Skeletal muscle satellite cell (primary cell): ENCODE measurements at regions not wholly inside any gene's neighbourhood (a gene's known extent, or its start where the extent isn't known, plus 50 kb on each side); places are given as distances from the start of the nearest gene placed in this dataset.

Source experiments
- H3K27me3 ChIP-seq: 2 replicates; pipeline ENCODE4 v1.7.0; 2013; ENCODE audit warnings: low read length; ENCODE audit not compliant: control insufficient read depth, insufficient read depth
- H3K36me3 ChIP-seq: 2 replicates; pipeline ENCODE4 v1.7.0; 2013; ENCODE audit warnings: mild to moderate bottlenecking, control low read depth, low read length; ENCODE audit not compliant: insufficient read depth
- H3K4me1 ChIP-seq: 2 replicates; pipeline ENCODE4 v1.7.0; 2013; ENCODE audit warnings: low read length; ENCODE audit not compliant: control insufficient read depth, insufficient read depth
- H3K4me2 ChIP-seq: 2 replicates; pipeline ENCODE4 v1.7.0; 2013; ENCODE audit warnings: mild to moderate bottlenecking, low read length
- H3K4me3 ChIP-seq: 2 replicates; pipeline ENCODE4 v1.7.0; 2013; ENCODE audit warnings: low read length
- H3K9ac ChIP-seq: 2 replicates; pipeline ENCODE4 v1.7.0; 2013; ENCODE audit warnings: mild to moderate bottlenecking, low read depth, low read length, moderate library complexity
- H3K9me3 ChIP-seq: replicated peaks from 2 replicates; pipeline ENCODE4 v1.7.0; 2013; ENCODE audit warnings: mild to moderate bottlenecking, control low read depth, low read length

GRCh38 chr9:14401911-14402310 lies 88.0 kb upstream of the NFIB start:
- Histone ChIP-seq H3K4me2 (no peak overlapping the region), H3K9me3 (no peaks in the 10 kb centered on the region), H3K27me3 (peaks cover 84% of the 10 kb centered on the region), H3K4me3 (no peak overlapping the region), H3K9ac (no peak overlapping the region), H3K36me3 (no peaks in the 10 kb centered on the region), H3K4me1 (peaks cover 14% of the 10 kb centered on the region)

- H3K9ac ChIP-seq: no peak overlapping the region
- no peaks in the 10 kb centered on the region for H3K36me3 ChIP-seq
- peak overlapping the region; percentile 73 for H3K4me2 ChIP-seq
- peaks cover 14% of the 10 kb centered on the region for H3K4me1 ChIP-seq
- peak overlapping the region; percentile 57 for H3K4me3 ChIP-seq
- H3K27me3 ChIP-seq: peaks cover 84% of the 10 kb centered on the region
- no peaks in the 10 kb centered on the region for H3K9me3 ChIP-seq
These were observed 86.7 kb upstream of the NFIB start for GRCh38 chr9:14400658-14400995.

- H3K9me3 ChIP-seq: no peaks in the 10 kb centered on the region
- H3K9ac ChIP-seq: no peak overlapping the region
- peaks cover 14% of the 10 kb centered on the region for H3K4me1 ChIP-seq
- H3K4me3 ChIP-seq: peak overlapping the region; percentile 57
- H3K4me2 ChIP-seq: peak overlapping the region; percentile 73
- H3K27me3 ChIP-seq: peaks cover 80% of the 10 kb centered on the region
- H3K36me3 ChIP-seq: no peaks in the 10 kb centered on the region
These were observed 86.1 kb upstream of the NFIB start for GRCh38 chr9:14399756-14400657.

- Histone ChIP-seq H3K9ac (no peak overlapping the region), H3K4me3 (no peak overlapping the region), H3K4me1 (peaks cover 14% of the 10 kb centered on the region), H3K27me3 (peaks cover 66% of the 10 kb centered on the region), H3K4me2 (no peak overlapping the region), H3K9me3 (peaks cover 9% of the 10 kb centered on the region), H3K36me3 (no peaks in the 10 kb centered on the region)
These were observed 84.5 kb upstream of the NFIB start for GRCh38 chr9:14398473-14398872.

- Histone ChIP-seq H3K9me3 (peaks cover 15% of the 10 kb centered on the region), H3K36me3 (no peaks in the 10 kb centered on the region), H3K27me3 (peaks cover 61% of the 10 kb centered on the region), H3K4me2 (no peak overlapping the region), H3K4me1 (peaks cover 14% of the 10 kb centered on the region), H3K4me3 (no peak overlapping the region), H3K9ac (no peak overlapping the region)
These were observed 82.2 kb upstream of the NFIB start for GRCh38 chr9:14396171-14396570.

- no peak overlapping the region for H3K4me2 ChIP-seq
- no peaks in the 10 kb centered on the region for H3K36me3 ChIP-seq
- H3K27me3 ChIP-seq: peaks cover 62% of the 10 kb centered on the region
- no peak overlapping the region for H3K4me3 ChIP-seq
- peaks cover 15% of the 10 kb centered on the region for H3K9me3 ChIP-seq
- H3K9ac ChIP-seq: no peak overlapping the region
- peaks cover 7% of the 10 kb centered on the region for H3K4me1 ChIP-seq
These were observed 81.6 kb upstream of the NFIB start for GRCh38 chr9:14395317-14396082.

- Histone ChIP-seq H3K27me3 (peaks cover 58% of the 10 kb centered on the region), H3K36me3 (no peaks in the 10 kb centered on the region), H3K9me3 (peaks cover 15% of the 10 kb centered on the region), H3K4me2 (no peak overlapping the region), H3K9ac (no peak overlapping the region), H3K4me3 (no peak overlapping the region), H3K4me1 (no peaks in the 10 kb centered on the region)
These were observed 79.5 kb upstream of the NFIB start for GRCh38 chr9:14393418-14393817.

- no peak overlapping the region for H3K9ac ChIP-seq
- H3K4me1 ChIP-seq: no peaks in the 10 kb centered on the region
- H3K36me3 ChIP-seq: no peaks in the 10 kb centered on the region
- no peak overlapping the region for H3K4me2 ChIP-seq
- peaks cover 46% of the 10 kb centered on the region for H3K27me3 ChIP-seq
- H3K4me3 ChIP-seq: no peak overlapping the region
- H3K9me3 ChIP-seq: peaks cover 15% of the 10 kb centered on the region
These were observed 77.7 kb upstream of the NFIB start for GRCh38 chr9:14391620-14392019.

- Histone ChIP-seq H3K9ac (no peak overlapping the region), H3K36me3 (no peaks in the 10 kb centered on the region), H3K9me3 (peaks cover 13% of the 10 kb centered on the region), H3K4me2 (no peak overlapping the region), H3K27me3 (peaks cover 44% of the 10 kb centered on the region), H3K4me3 (no peak overlapping the region), H3K4me1 (no peaks in the 10 kb centered on the region)
These were observed 75.7 kb upstream of the NFIB start for GRCh38 chr9:14389657-14390056.

GRCh38 chr9:14389146-14389545 lies 75.2 kb upstream of the NFIB start:
- no peaks in the 10 kb centered on the region for H3K4me1 ChIP-seq
- no peak overlapping the region for H3K4me2 ChIP-seq
- H3K36me3 ChIP-seq: no peaks in the 10 kb centered on the region
- H3K9me3 ChIP-seq: peaks cover 8% of the 10 kb centered on the region
- H3K4me3 ChIP-seq: no peak overlapping the region
- H3K27me3 ChIP-seq: peaks cover 49% of the 10 kb centered on the region
- no peak overlapping the region for H3K9ac ChIP-seq

- Histone ChIP-seq H3K9ac (no peak overlapping the region), H3K4me2 (no peak overlapping the region), H3K4me1 (no peaks in the 10 kb centered on the region), H3K9me3 (no peaks in the 10 kb centered on the region), H3K4me3 (no peak overlapping the region), H3K27me3 (peaks cover 57% of the 10 kb centered on the region), H3K36me3 (no peaks in the 10 kb centered on the region)
These were observed 69.8 kb upstream of the NFIB start for GRCh38 chr9:14383773-14384172.
